ENCODE measurements at regions not wholly inside any gene's neighbourhood (a gene's known extent, or its start where the extent isn't known, plus 50 kb on each side); places are given as distances from the start of the nearest gene placed in this dataset.

- TF ChIP-seq CTCF (IDR thresholded peaks at IDR 0.05) (no peak), ZFX (IDR thresholded peaks at IDR 0.05; ENCODE audit: borderline replicate concordance) (no peak)
Measured at GRCh38 chr5:60370508-60370907, 329.5 kb downstream of the DEPDC1B start.
